ENCODE measurements at regions not wholly inside any gene's neighbourhood (a gene's known extent, or its start where the extent isn't known, plus 50 kb on each side); places are given as distances from the start of the nearest gene placed in this dataset.

GRCh38 chr20:48295445-48295903 lies 510.2 kb upstream of the SULF2 start:
- TF ChIP-seq CTCF (IDR thresholded peaks at IDR 0.05) (peak in 4 of 6 experiments; percentile 18 to 41 (median 26)), POLR2A (IDR thresholded peaks at IDR 0.05) (no peak)

All from esophagus squamous epithelium (tissue), 4 donors.